RPMI8226 (cell line): ENCODE measurements at regions not wholly inside any gene's neighbourhood (a gene's known extent, or its start where the extent isn't known, plus 50 kb on each side); places are given as distances from the start of the nearest gene placed in this dataset.
A peak's percentile ranks its signal among the peaks of the same experiment; 100 is the strongest.

ENCODE experiments used
- DNase-seq: peaks from one replicate; pipeline ENCODE4 v3.0.0-alpha.2; 2015

GRCh38 chr5:82349652-82350051, 71.5 kb upstream of the RPS23 start:
- DNase-seq, result peak; percentile 49

GRCh38 chr5:82348784-82349425, 70.8 kb upstream of the RPS23 start:
- DNase-seq, result no peak

- no peak for DNase-seq
These were observed 69.2 kb upstream of the RPS23 start for GRCh38 chr5:82347201-82347865.

- no peak for DNase-seq
These were observed 68.4 kb upstream of the RPS23 start for GRCh38 chr5:82346399-82347165.

- no peak for DNase-seq
These were observed 67.0 kb upstream of the RPS23 start for GRCh38 chr5:82345108-82345507.

- DNase-seq, result no peak
These were observed 63.2 kb upstream of the RPS23 start for GRCh38 chr5:82341325-82341724.

- no peak for DNase-seq
These were observed 62.6 kb upstream of the RPS23 start for GRCh38 chr5:82340799-82341198.

GRCh38 chr5:82339792-82340191, 61.6 kb upstream of the RPS23 start:
- no peak for DNase-seq

GRCh38 chr5:82338771-82339373, 60.7 kb upstream of the RPS23 start:
- no peak for DNase-seq

GRCh38 chr5:82336959-82337351, 58.8 kb upstream of the RPS23 start:
- no peak for DNase-seq

GRCh38 chr5:82336226-82336958, 58.2 kb upstream of the RPS23 start:
- no peak for DNase-seq

- DNase-seq, result no peak
These were observed 57.7 kb upstream of the RPS23 start for GRCh38 chr5:82335806-82336205.

GRCh38 chr5:82334856-82335255, 56.7 kb upstream of the RPS23 start:
- no peak for DNase-seq

GRCh38 chr5:82334085-82334692, 56.0 kb upstream of the RPS23 start:
- no peak for DNase-seq

GRCh38 chr5:82332886-82333615, 54.9 kb upstream of the RPS23 start:
- no peak for DNase-seq

GRCh38 chr5:82332064-82332855, 54.1 kb upstream of the RPS23 start:
- no peak for DNase-seq

GRCh38 chr5:82331557-82331956, 53.4 kb upstream of the RPS23 start:
- no peak for DNase-seq

- DNase-seq, result no peak
These were observed 52.5 kb upstream of the RPS23 start for GRCh38 chr5:82330530-82331270.

- no peak for DNase-seq
These were observed 51.2 kb upstream of the RPS23 start for GRCh38 chr5:82329393-82329792.
